ENCODE measurements at regions not wholly inside any gene's neighbourhood (a gene's known extent, or its start where the extent isn't known, plus 50 kb on each side); places are given as distances from the start of the nearest gene placed in this dataset.

- intact Hi-C loops (cut with micrococcal nuclease): no loop called here
- H3K4me1 ChIP-seq: no peaks in the 10 kb centered on the region
- H3K9me3 ChIP-seq (replicated peaks): no peaks in the 10 kb centered on the region
- no peak for DNase-seq
- peaks cover 77% of the 10 kb centered on the region for H3K27me3 ChIP-seq (ENCODE audit: low read depth)
- no peak overlapping the region for H3K4me3 ChIP-seq
- TF ChIP-seq CTCF (IDR thresholded peaks at IDR 0.05; ENCODE audit: borderline replicate concordance): no peak
- no peak overlapping the region for H3K27ac ChIP-seq (replicated peaks)
- H3K36me3 ChIP-seq: no peaks in the 10 kb centered on the region
These were observed 92.2 kb downstream of the MRPL36 start for GRCh38 chr5:1707467-1707866.

GRCh38 chr5:1706428-1706827, 93.2 kb downstream of the MRPL36 start:
- Histone ChIP-seq H3K9me3 (replicated peaks) (no peaks in the 10 kb centered on the region), H3K4me1 (no peaks in the 10 kb centered on the region), H3K27ac (replicated peaks) (no peak overlapping the region), H3K36me3 (no peaks in the 10 kb centered on the region), H3K4me3 (no peak overlapping the region), H3K27me3 (ENCODE audit: low read depth) (peaks cover 87% of the 10 kb centered on the region)
- intact Hi-C loops (cut with micrococcal nuclease): no loop called here
- no peak for DNase-seq
- no peak for TF ChIP-seq CTCF (IDR thresholded peaks at IDR 0.05; ENCODE audit: borderline replicate concordance)

- Histone ChIP-seq H3K36me3 (no peaks in the 10 kb centered on the region), H3K27me3 (ENCODE audit: low read depth) (peaks cover 91% of the 10 kb centered on the region), H3K9me3 (replicated peaks) (no peaks in the 10 kb centered on the region), H3K4me3 (no peak overlapping the region), H3K27ac (replicated peaks) (no peak overlapping the region), H3K4me1 (no peaks in the 10 kb centered on the region)
- DNase-seq: no peak
- intact Hi-C loops (cut with micrococcal nuclease): no loop called here
- no peak for TF ChIP-seq CTCF (IDR thresholded peaks at IDR 0.05; ENCODE audit: borderline replicate concordance)
These were observed 93.6 kb downstream of the MRPL36 start for GRCh38 chr5:1706021-1706420.

GRCh38 chr5:1704676-1705075, 95.0 kb downstream of the MRPL36 start:
- intact Hi-C loops (cut with micrococcal nuclease): no loop called here

GRCh38 chr5:1704266-1704665, 95.4 kb downstream of the MRPL36 start:
- DNase-seq: no peak
- no peaks in the 10 kb centered on the region for H3K4me1 ChIP-seq
- intact Hi-C loops (cut with micrococcal nuclease): no loop called here
- no peak for TF ChIP-seq CTCF (IDR thresholded peaks at IDR 0.05; ENCODE audit: borderline replicate concordance)
- no peaks in the 10 kb centered on the region for H3K9me3 ChIP-seq (replicated peaks)
- H3K4me3 ChIP-seq: no peak overlapping the region
- H3K27ac ChIP-seq (replicated peaks): no peak overlapping the region
- H3K27me3 ChIP-seq (ENCODE audit: low read depth): peaks cover 95% of the 10 kb centered on the region
- H3K36me3 ChIP-seq: no peaks in the 10 kb centered on the region

More at GRCh38 chr5:1704676-1705075, 95.0 kb downstream of the MRPL36 start:
- Histone ChIP-seq H3K9me3 (replicated peaks) (no peaks in the 10 kb centered on the region), H3K4me3 (no peak overlapping the region), H3K27ac (replicated peaks) (no peak overlapping the region), H3K27me3 (ENCODE audit: low read depth) (peaks cover 96% of the 10 kb centered on the region), H3K36me3 (no peaks in the 10 kb centered on the region), H3K4me1 (no peaks in the 10 kb centered on the region)
- DNase-seq: no peak
- TF ChIP-seq CTCF (IDR thresholded peaks at IDR 0.05; ENCODE audit: borderline replicate concordance): no peak
